Endodermal cell (in vitro differentiated cells): ENCODE measurements at regions not wholly inside any gene's neighbourhood (a gene's known extent, or its start where the extent isn't known, plus 50 kb on each side); places are given as distances from the start of the nearest gene placed in this dataset.

ENCODE experiments used
- DNase-seq: peaks from one replicate; pipeline ENCODE4 v3.0.0-alpha.2; 2017
- H3K27ac ChIP-seq: 2 replicates; pipeline ENCODE4 v1.5.1; 2013; ENCODE audit warnings: mild to moderate bottlenecking, low read depth, low read length, moderate library complexity
- H3K27me3 ChIP-seq: 2 replicates; pipeline ENCODE4 v1.6.1; 2013; ENCODE audit warnings: mild to moderate bottlenecking, low read length, moderate library complexity; ENCODE audit not compliant: insufficient read depth, control insufficient read depth, poor library complexity, severe bottlenecking
- H3K36me3 ChIP-seq: 2 replicates; pipeline ENCODE4 v1.7.0; 2013; ENCODE audit warnings: mild to moderate bottlenecking, low read length, moderate library complexity; ENCODE audit not compliant: control insufficient read depth, insufficient read depth
- H3K4me1 ChIP-seq: one replicate; pipeline ENCODE4 v1.7.0; 2013; ENCODE audit warnings: low read length; ENCODE audit not compliant: control insufficient read depth, insufficient read depth
- H3K4me3 ChIP-seq: 2 replicates; pipeline ENCODE4 v1.5.1; 2013; ENCODE audit warnings: mild to moderate bottlenecking, low read length, moderate library complexity
- H3K9ac ChIP-seq: 2 replicates; pipeline ENCODE4 v1.6.1; 2013; ENCODE audit warnings: mild to moderate bottlenecking, low read length, moderate library complexity; ENCODE audit not compliant: poor library complexity, severe bottlenecking; ENCODE audit errors: extremely low read depth
- H3K9me3 ChIP-seq: 2 replicates; pipeline ENCODE4 v1.6.1; 2013; ENCODE audit warnings: mild to moderate bottlenecking, low read length, moderate library complexity; ENCODE audit not compliant: control insufficient read depth
- H3K27ac Mint-ChIP-seq: 2 replicates; pipeline ENCODE4 v1.8.0; 2020; ENCODE audit warnings: mixed read lengths
- H3K27me3 Mint-ChIP-seq: 2 replicates; pipeline ENCODE4 v1.8.0; 2021; ENCODE audit warnings: mild to moderate bottlenecking, mixed read lengths; ENCODE audit not compliant: insufficient read depth
- H3K36me3 Mint-ChIP-seq: 2 replicates; pipeline ENCODE4 v1.8.0; 2020; ENCODE audit warnings: low read depth, mixed read lengths
- H3K4me1 Mint-ChIP-seq: 2 replicates; pipeline ENCODE4 v1.8.0; 2020; ENCODE audit warnings: mixed read lengths
- H3K4me3 Mint-ChIP-seq: 2 replicates; pipeline ENCODE4 v1.8.0; 2020; ENCODE audit warnings: mild to moderate bottlenecking, moderate library complexity, mixed read lengths
- H3K9me3 Mint-ChIP-seq: 2 replicates; pipeline ENCODE4 v1.8.0; 2020; ENCODE audit warnings: mild to moderate bottlenecking, mixed read lengths
- WGBS, 2 experiments: methylation state at CpG; one replicate each; pipeline versions ENCODE4 v1.1.5 to v1.1.7; 2013; ENCODE audit warnings: missing lambda C conversion rate in 2 of 2, mixed read lengths in 1 of 2; ENCODE audit not compliant: insufficient coverage in 1 of 2, insufficient read length in 1 of 2; 5-methylcytosine and 5-hydroxymethylcytosine counted together
- TF ChIP-seq, protein P1 (sequence below): fragments of 200-600 bp; sonication (generic); conservative IDR thresholded peaks from 2 replicates; pipeline ENCODE4 v1.5.0; 2021; ENCODE audit warnings: antibody characterized with exemption, mild to moderate bottlenecking

- H3K4me1 Mint-ChIP-seq = no peaks in the 10 kb centered on the region
- no peak overlapping the region for H3K27ac Mint-ChIP-seq
- H3K36me3 Mint-ChIP-seq = no peaks in the 10 kb centered on the region
- Histone ChIP-seq H3K4me3 (no peak overlapping the region), H3K9me3 (no peaks in the 10 kb centered on the region), H3K4me1 (no peaks in the 10 kb centered on the region), H3K9ac (no peak overlapping the region), H3K27ac (no peak overlapping the region), H3K27me3 (no peaks in the 10 kb centered on the region), H3K36me3 (no peaks in the 10 kb centered on the region)
- no peaks in the 10 kb centered on the region for H3K27me3 Mint-ChIP-seq
- DNase-seq = no peak
- 83 to 98% methylated on average over 1 of the region's 1 CpG for whole genome bisulfite sequencing, 2 experiments
- H3K9me3 Mint-ChIP-seq = no peaks in the 10 kb centered on the region
- H3K4me3 Mint-ChIP-seq = no peak overlapping the region
- TF ChIP-seq, protein P1, sequence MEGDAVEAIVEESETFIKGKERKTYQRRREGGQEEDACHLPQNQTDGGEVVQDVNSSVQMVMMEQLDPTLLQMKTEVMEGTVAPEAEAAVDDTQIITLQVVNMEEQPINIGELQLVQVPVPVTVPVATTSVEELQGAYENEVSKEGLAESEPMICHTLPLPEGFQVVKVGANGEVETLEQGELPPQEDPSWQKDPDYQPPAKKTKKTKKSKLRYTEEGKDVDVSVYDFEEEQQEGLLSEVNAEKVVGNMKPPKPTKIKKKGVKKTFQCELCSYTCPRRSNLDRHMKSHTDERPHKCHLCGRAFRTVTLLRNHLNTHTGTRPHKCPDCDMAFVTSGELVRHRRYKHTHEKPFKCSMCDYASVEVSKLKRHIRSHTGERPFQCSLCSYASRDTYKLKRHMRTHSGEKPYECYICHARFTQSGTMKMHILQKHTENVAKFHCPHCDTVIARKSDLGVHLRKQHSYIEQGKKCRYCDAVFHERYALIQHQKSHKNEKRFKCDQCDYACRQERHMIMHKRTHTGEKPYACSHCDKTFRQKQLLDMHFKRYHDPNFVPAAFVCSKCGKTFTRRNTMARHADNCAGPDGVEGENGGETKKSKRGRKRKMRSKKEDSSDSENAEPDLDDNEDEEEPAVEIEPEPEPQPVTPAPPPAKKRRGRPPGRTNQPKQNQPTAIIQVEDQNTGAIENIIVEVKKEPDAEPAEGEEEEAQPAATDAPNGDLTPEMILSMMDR = no peak
Observed at GRCh38 chr1:67983867-67984266, 66.6 kb downstream of the DIRAS3 start.

DNA sequence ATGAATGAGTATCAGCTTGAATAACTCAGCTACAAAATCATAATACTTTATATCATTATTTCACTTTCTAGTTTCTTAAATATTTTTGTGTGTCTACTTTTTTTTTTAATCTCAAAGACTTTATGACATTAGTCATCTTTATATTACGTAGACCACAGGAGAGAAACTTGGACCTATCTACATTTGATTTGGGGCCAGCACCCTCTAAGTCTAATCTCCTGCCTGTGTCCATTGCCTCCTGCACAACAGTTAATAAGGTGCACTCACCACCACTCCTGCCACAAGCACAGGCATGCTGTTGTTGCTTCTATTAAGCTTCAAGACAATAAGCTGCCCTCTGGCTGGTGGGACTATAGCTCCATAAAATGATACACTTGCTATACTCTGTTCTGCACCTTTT is 70.4 kb downstream of the DIRAS3 start:
- no peak overlapping the region for H3K4me3 ChIP-seq
- Mint-ChIP-seq H3K4me3 (no peak overlapping the region), H3K27ac (no peak overlapping the region), H3K9me3 (no peaks in the 10 kb centered on the region), H3K27me3 (no peaks in the 10 kb centered on the region), H3K36me3 (no peaks in the 10 kb centered on the region), H3K4me1 (no peaks in the 10 kb centered on the region)
- no peaks in the 10 kb centered on the region for H3K36me3 ChIP-seq
- DNase-seq = no peak
- WGBS, 2 experiments = 100% methylated on average over 1 of the region's 1 CpG; no CpG with 5 or more reads in 1 of the 2 experiments
- H3K4me1 ChIP-seq = no peaks in the 10 kb centered on the region
- H3K9ac ChIP-seq = no peak overlapping the region
- no peaks in the 10 kb centered on the region for H3K9me3 ChIP-seq
- H3K27me3 ChIP-seq = no peaks in the 10 kb centered on the region
- H3K27ac ChIP-seq = no peak overlapping the region
- TF ChIP-seq, protein P1 = no peak

GRCh38 chr1:67979532-67979931 is 70.9 kb downstream of the DIRAS3 start:
- Histone ChIP-seq H3K27ac (no peak overlapping the region), H3K9me3 (no peaks in the 10 kb centered on the region), H3K9ac (peak overlapping the region; percentile 5), H3K4me3 (no peak overlapping the region), H3K27me3 (no peaks in the 10 kb centered on the region), H3K36me3 (no peaks in the 10 kb centered on the region), H3K4me1 (no peaks in the 10 kb centered on the region)
- no peaks in the 10 kb centered on the region for H3K36me3 Mint-ChIP-seq
- H3K4me3 Mint-ChIP-seq = no peak overlapping the region
- H3K27ac Mint-ChIP-seq = no peak overlapping the region
- no peaks in the 10 kb centered on the region for H3K4me1 Mint-ChIP-seq
- 96 to 100% methylated on average over 2 of the region's 2 CpGs for WGBS, 2 experiments
- H3K9me3 Mint-ChIP-seq = no peaks in the 10 kb centered on the region
- H3K27me3 Mint-ChIP-seq = no peaks in the 10 kb centered on the region
- TF ChIP-seq, protein P1 = no peak
- DNase-seq = no peak
